ENCODE measurements at regions not wholly inside any gene's neighbourhood (a gene's known extent, or its start where the extent isn't known, plus 50 kb on each side); places are given as distances from the start of the nearest gene placed in this dataset.
"Not testable (repeated sequence)": the region's sequence is repeated elsewhere in the genome, so short reads cannot be mapped to it uniquely, and the experiment has no call there.

GRCh38 chr1:118563981-118564951 is 379.2 kb upstream of the SPAG17 start:
- DNase-seq (ENCODE audit: low read depth): no peak
- no peak for TF ChIP-seq CTCF (IDR thresholded peaks at IDR 0.05; ENCODE audit: low read length, missing control alignments)
- H3K4me3 ChIP-seq (replicated peaks; ENCODE audit: low read depth, low read length): no peak overlapping the region

GRCh38 chr1:118558933-118559332 is 373.9 kb upstream of the SPAG17 start:
- DNase-seq (ENCODE audit: low read depth): no peak
- H3K4me3 ChIP-seq (replicated peaks; ENCODE audit: low read depth, low read length): no peak overlapping the region
- TF ChIP-seq CTCF (IDR thresholded peaks at IDR 0.05; ENCODE audit: low read length, missing control alignments): no peak

- H3K4me3 ChIP-seq (replicated peaks; ENCODE audit: low read depth, low read length): no peak overlapping the region
- no peak for DNase-seq (ENCODE audit: low read depth)
- no peak for TF ChIP-seq CTCF (IDR thresholded peaks at IDR 0.05; ENCODE audit: low read length, missing control alignments)
These were observed 371.9 kb upstream of the SPAG17 start for GRCh38 chr1:118556936-118557335.

GRCh38 chr1:118555638-118556037 is 370.6 kb upstream of the SPAG17 start:
- TF ChIP-seq CTCF (IDR thresholded peaks at IDR 0.05; ENCODE audit: low read length, missing control alignments): no peak
- no peak for DNase-seq (ENCODE audit: low read depth)
- H3K4me3 ChIP-seq (replicated peaks; ENCODE audit: low read depth, low read length): no peak overlapping the region

GRCh38 chr1:118535901-118536300 is 350.9 kb upstream of the SPAG17 start:
- H3K4me3 ChIP-seq (replicated peaks; ENCODE audit: low read depth, low read length): no peak overlapping the region
- DNase-seq (ENCODE audit: low read depth): no peak
- TF ChIP-seq CTCF (IDR thresholded peaks at IDR 0.05; ENCODE audit: low read length, missing control alignments): no peak

GRCh38 chr1:118511922-118512321 is 326.9 kb upstream of the SPAG17 start:
- not testable (repeated sequence) for H3K4me3 ChIP-seq (replicated peaks; ENCODE audit: low read depth, low read length); DNase-seq (ENCODE audit: low read depth)

- no peak for DNase-seq (ENCODE audit: low read depth)
These were observed 319.8 kb upstream of the SPAG17 start for GRCh38 chr1:118504867-118505266.

More at GRCh38 chr1:118504867-118505266, 319.8 kb upstream of the SPAG17 start:
- no peak overlapping the region for H3K4me3 ChIP-seq (replicated peaks; ENCODE audit: low read depth, low read length)
- TF ChIP-seq CTCF (IDR thresholded peaks at IDR 0.05; ENCODE audit: low read length, missing control alignments): no peak

Data from fibroblast of pulmonary artery (primary cell).